SK-N-SH (cell line): ENCODE measurements at regions not wholly inside any gene's neighbourhood (a gene's known extent, or its start where the extent isn't known, plus 50 kb on each side); places are given as distances from the start of the nearest gene placed in this dataset.

ENCODE experiments used
- CTCF ChIA-PET: fragments of 300-600, 350-600 bp; formaldehyde crosslinking; extraction: SDS; loops from one replicate; lab custom pipeline; 2021; lab: Yijun Ruan, JAX
- POLR2A ChIA-PET: fragments of 350-600 bp; sonication (Branson Sonifier 250); formaldehyde crosslinking; extraction: SDS; loops from one replicate; lab custom pipeline; 2020; ENCODE audit warnings: antibody characterized with exemption, inconsistent platforms; lab: Yijun Ruan, JAX
- DNase-seq: peaks from one replicate; pipeline ENCODE4 v3.0.0; 2012
- H2AFZ ChIP-seq: fragments of 200-600 bp; sonication (generic); 2 replicates; pipeline ENCODE4 v1.8.1; 2016; ENCODE audit warnings: antibody characterized with exemption, mild to moderate bottlenecking, low read depth
- H3F3A ChIP-seq: fragments of 200-600 bp; sonication (generic); replicated peaks from 2 replicates; pipeline ENCODE3; 2016; ENCODE audit warnings: antibody characterized with exemption, mild to moderate bottlenecking; ENCODE audit not compliant: insufficient read depth
- H3K27ac ChIP-seq, 2 experiments: fragments of 200-500 bp in 1 of 2; fragments of 200-600 bp in 1 of 2; sonication (Bioruptor generic) in 1 of 2; sonication (generic), shearing (Covaris generic) in 1 of 2; 2 replicates each; pipeline versions ENCODE4 v1.5.1 to v1.6.1; 2014 to 2016; ENCODE audit warnings: low read depth in 2 of 2, inconsistent platforms in 1 of 2, low read length in 1 of 2, mild to moderate bottlenecking in 1 of 2, mixed read lengths in 1 of 2
- H3K27me3 ChIP-seq: fragments of 200-600 bp; sonication (generic), shearing (Covaris generic); 2 replicates; pipeline ENCODE4 v1.6.1; 2016; ENCODE audit warnings: mixed run types; ENCODE audit not compliant: insufficient read depth
- H3K36me3 ChIP-seq, 2 experiments: fragments of 200-500 bp in 1 of 2; fragments of 200-600 bp in 1 of 2; sonication (Bioruptor generic) in 1 of 2; sonication (generic) in 1 of 2; replicated peaks in 1 of 2; 2 replicates each; pipeline versions ENCODE3 to v1.5.1; 2014 to 2016; ENCODE audit warnings: low read length in 1 of 2, mild to moderate bottlenecking in 1 of 2; ENCODE audit not compliant: insufficient read depth in 2 of 2, control insufficient read depth in 1 of 2
- H3K4me1 ChIP-seq, 2 experiments: fragments of 200-500 bp in 1 of 2; fragments of 200-600 bp in 1 of 2; sonication (Bioruptor generic) in 1 of 2; sonication (generic), shearing (Covaris generic) in 1 of 2; 2 replicates each; pipeline versions ENCODE4 v1.5.1 to v1.6.1; 2014 to 2016; ENCODE audit warnings: low read depth in 1 of 2, low read length in 1 of 2, mixed run types in 1 of 2; ENCODE audit not compliant: insufficient read depth in 2 of 2, control insufficient read depth in 1 of 2
- H3K4me2 ChIP-seq: fragments of 200-600 bp; sonication (generic), shearing (Covaris generic); 2 replicates; pipeline ENCODE4 v1.6.1; 2017; ENCODE audit warnings: mixed run types
- H3K4me3 ChIP-seq, 2 experiments: fragments of 200-500 bp in 1 of 2; fragments of 200-600 bp in 1 of 2; sonication (Bioruptor generic) in 1 of 2; sonication (generic), shearing (Covaris generic) in 1 of 2; 2 replicates each; pipeline versions ENCODE4 v1.5.1 to v1.8.1; 2014 to 2016; ENCODE audit warnings: low read depth in 2 of 2, inconsistent platforms in 1 of 2, low read length in 1 of 2, mild to moderate bottlenecking in 1 of 2, mixed read lengths in 1 of 2, moderate library complexity in 1 of 2
- H3K79me2 ChIP-seq: fragments of 200-600 bp; sonication (generic); 2 replicates; pipeline ENCODE4 v1.8.1; 2017; ENCODE audit warnings: mild to moderate bottlenecking; ENCODE audit not compliant: insufficient read depth
- H3K9ac ChIP-seq: fragments of 200-600 bp; sonication (generic); 2 replicates; pipeline ENCODE4 v1.6.1; 2017; ENCODE audit warnings: mixed run types
- H3K9me2 ChIP-seq: fragments of 200-600 bp; sonication (generic); 2 replicates; pipeline ENCODE4 v1.6.1; 2017; ENCODE audit warnings: mixed run types
- H3K9me3 ChIP-seq: fragments of 200-600 bp; sonication (generic); 2 replicates; pipeline ENCODE4 v1.6.1; 2017; ENCODE audit warnings: mixed run types, mild to moderate bottlenecking, moderate library complexity
- H4K20me1 ChIP-seq: fragments of 200-600 bp; sonication (generic); 2 replicates; pipeline ENCODE4 v1.6.1; 2017; ENCODE audit warnings: mild to moderate bottlenecking, mixed run types; ENCODE audit not compliant: insufficient read depth
- CHD2 ChIP-seq: fragments of 150-350 bp; IDR thresholded peaks from 2 replicates; pipeline ENCODE4 v1.6.1; 2018; ENCODE audit warnings: low read length; ENCODE audit not compliant: partially characterized antibody
- ELF1 ChIP-seq: IDR thresholded peaks from 2 replicates; pipeline ENCODE4 v1.4.0; 2012
- EP300 ChIP-seq, 2 experiments: IDR thresholded peaks; 2 replicates each; pipeline versions ENCODE4 v1.4.0 to v1.6.1; 2012; ENCODE audit warnings: borderline replicate concordance in 1 of 2, low read depth in 1 of 2, low read length in 1 of 2
- FOSL2 ChIP-seq: IDR thresholded peaks from 2 replicates; pipeline ENCODE4 v1.4.0; 2012; ENCODE audit warnings: low read depth, mild to moderate bottlenecking, moderate library complexity, borderline replicate concordance
- FOXJ3 ChIP-seq: sonication (generic); formaldehyde crosslinking; IDR thresholded peaks from 2 replicates; pipeline ENCODE4 v1.5.1; 2020; ENCODE audit warnings: mild to moderate bottlenecking, missing genetic modification reagents
- FOXM1 ChIP-seq: IDR thresholded peaks from 2 replicates; pipeline ENCODE4 v1.4.0; 2012; ENCODE audit warnings: low read depth, mild to moderate bottlenecking
- GATA2 ChIP-seq: sonication (generic); formaldehyde crosslinking; IDR thresholded peaks from 2 replicates; pipeline ENCODE4 v1.5.0; 2020; ENCODE audit warnings: mild to moderate bottlenecking, missing genetic modification reagents
- JUND ChIP-seq: IDR thresholded peaks from 2 replicates; pipeline ENCODE4 v1.4.0; 2012
- NRF1 ChIP-seq: IDR thresholded peaks from 2 replicates; pipeline ENCODE4 v1.6.1; 2012; ENCODE audit warnings: low read depth, mild to moderate bottlenecking, low read length
- POLR2AphosphoS5 ChIP-seq: IDR thresholded peaks from 2 replicates; pipeline ENCODE4 v1.6.1; 2012; ENCODE audit warnings: low read depth, low read length
- RAD21 ChIP-seq: IDR thresholded peaks from 2 replicates; pipeline ENCODE4 v1.6.1; 2012; ENCODE audit warnings: mild to moderate bottlenecking, low read length
- TAF1 ChIP-seq: IDR thresholded peaks from 2 replicates; pipeline ENCODE4 v1.6.1; 2012; ENCODE audit warnings: low read depth, mild to moderate bottlenecking, low read length, moderate library complexity, borderline replicate concordance
- WGBS: methylation state at CpG from one replicate; pipeline ENCODE4 v1.1.6; 2017; ENCODE audit warnings: low lambda C conversion rate; 5-methylcytosine and 5-hydroxymethylcytosine counted together
- TF ChIP-seq, protein P1 (sequence below): IDR thresholded peaks from 2 replicates; pipeline ENCODE4 v1.4.0; 2012; ENCODE audit warnings: low read depth, borderline replicate concordance
- TF ChIP-seq, protein P2 (sequence below): fragments of 150-350 bp; IDR thresholded peaks from 2 replicates; pipeline ENCODE4 v1.6.1; 2017; ENCODE audit warnings: antibody characterized with exemption, low read length, low read depth, borderline replicate concordance

GRCh38 chr1:25169610-25170009 lies 62.7 kb downstream of the SYF2 start:
- CTCF ChIA-PET = no interaction called here
- H3K9me3 ChIP-seq = no peaks in the 10 kb centered on the region
- no peaks in the 10 kb centered on the region for H3K36me3 ChIP-seq
- DNase-seq = no peak
- TF ChIP-seq FOSL2 (no peak), POLR2AphosphoS5 (no peak)
- TF ChIP-seq, protein P1, sequence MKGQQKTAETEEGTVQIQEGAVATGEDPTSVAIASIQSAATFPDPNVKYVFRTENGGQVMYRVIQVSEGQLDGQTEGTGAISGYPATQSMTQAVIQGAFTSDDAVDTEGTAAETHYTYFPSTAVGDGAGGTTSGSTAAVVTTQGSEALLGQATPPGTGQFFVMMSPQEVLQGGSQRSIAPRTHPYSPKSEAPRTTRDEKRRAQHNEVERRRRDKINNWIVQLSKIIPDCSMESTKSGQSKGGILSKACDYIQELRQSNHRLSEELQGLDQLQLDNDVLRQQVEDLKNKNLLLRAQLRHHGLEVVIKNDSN = no peak
- H3K9me2 ChIP-seq = no peaks in the 10 kb centered on the region
- no peak overlapping the region for H2AFZ ChIP-seq
- no peaks in the 10 kb centered on the region for H3K4me1 ChIP-seq
- POLR2A ChIA-PET = no interaction called here
- no peaks in the 10 kb centered on the region for H4K20me1 ChIP-seq
- H3K9ac ChIP-seq = no peak overlapping the region
- H3K79me2 ChIP-seq = no peaks in the 10 kb centered on the region
- no peak overlapping the region for H3K4me3 ChIP-seq
- H3F3A ChIP-seq = no peaks in the 10 kb centered on the region
- H3K27ac ChIP-seq = no peak overlapping the region
- no peak overlapping the region for H3K4me2 ChIP-seq
- no peaks in the 10 kb centered on the region for H3K27me3 ChIP-seq
- 78% methylated on average over 8 of the region's 8 CpGs for WGBS

GRCh38 chr1:25169168-25169567 lies 63.1 kb downstream of the SYF2 start:
- Histone ChIP-seq H3K4me1 (no peaks in the 10 kb centered on the region), H3K27me3 (no peaks in the 10 kb centered on the region), H3K36me3 (no peaks in the 10 kb centered on the region), H3F3A (no peaks in the 10 kb centered on the region), H3K9me3 (no peaks in the 10 kb centered on the region), H3K4me3 (no peak overlapping the region), H3K4me2 (no peak overlapping the region), H3K79me2 (no peaks in the 10 kb centered on the region), H3K27ac (no peak overlapping the region), H3K9ac (no peak overlapping the region), H4K20me1 (no peaks in the 10 kb centered on the region), H2AFZ (no peak overlapping the region), H3K9me2 (no peaks in the 10 kb centered on the region)
- TF ChIP-seq, protein P2, sequence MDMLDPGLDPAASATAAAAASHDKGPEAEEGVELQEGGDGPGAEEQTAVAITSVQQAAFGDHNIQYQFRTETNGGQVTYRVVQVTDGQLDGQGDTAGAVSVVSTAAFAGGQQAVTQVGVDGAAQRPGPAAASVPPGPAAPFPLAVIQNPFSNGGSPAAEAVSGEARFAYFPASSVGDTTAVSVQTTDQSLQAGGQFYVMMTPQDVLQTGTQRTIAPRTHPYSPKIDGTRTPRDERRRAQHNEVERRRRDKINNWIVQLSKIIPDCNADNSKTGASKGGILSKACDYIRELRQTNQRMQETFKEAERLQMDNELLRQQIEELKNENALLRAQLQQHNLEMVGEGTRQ = no peak
- TF ChIP-seq NRF1 (no peak), EP300 (IDR thresholded peaks at IDR 0.05; ENCODE audit: borderline replicate concordance in 1 of 2, low read depth in 1 of 2, low read length in 1 of 2) (no peak), JUND (no peak), GATA2 (CRISPR knock-in tag) (no peak), ELF1 (no peak), CHD2 (no peak), FOXJ3 (CRISPR knock-in tag) (no peak), RAD21 (no peak), TAF1 (no peak), FOSL2 (no peak), FOXM1 (no peak)
- WGBS = 84% methylated on average over 2 of the region's 2 CpGs
- no peak for DNase-seq
- ChIA-PET POLR2A (no interaction called here), CTCF (no interaction called here)
